ENCODE measurements at regions not wholly inside any gene's neighbourhood (a gene's known extent, or its start where the extent isn't known, plus 50 kb on each side); places are given as distances from the start of the nearest gene placed in this dataset.

GRCh38 chr9:26643826-26644225 lies 248.8 kb downstream of the CAAP1 start:
- TF ChIP-seq CTCF (IDR thresholded peaks at IDR 0.05) (no peak), POLR2A (IDR thresholded peaks at IDR 0.05) (no peak), EP300 (IDR thresholded peaks at IDR 0.05) (no peak)
